ENCODE measurements at regions not wholly inside any gene's neighbourhood (a gene's known extent, or its start where the extent isn't known, plus 50 kb on each side); places are given as distances from the start of the nearest gene placed in this dataset.

- H3K9me2 ChIP-seq (ENCODE audit: insufficient read depth), result no peaks in the 10 kb centered on the region
- no TSS peak for BruUV-seq (replicated peaks)
- no peak overlapping the region for H2AFZ ChIP-seq (ENCODE audit: low read depth, low read length, poor library complexity, severe bottlenecking)
- no peak overlapping the region for H3K27ac ChIP-seq (ENCODE audit: low read depth, low read length)
- no peaks in the 10 kb centered on the region for H3K79me2 ChIP-seq (ENCODE audit: insufficient read depth, low read length)
- H3K27me3 ChIP-seq (ENCODE audit: insufficient read depth, low read length), result no peaks in the 10 kb centered on the region
- no peak overlapping the region for H3K4me3 ChIP-seq (replicated peaks in 1 of 2; ENCODE audit: low read depth in 1 of 2, low read length in 2 of 2)
- no peaks in the 10 kb centered on the region for H3K9me3 ChIP-seq (ENCODE audit: control insufficient read depth in 1 of 2, insufficient read depth in 1 of 2, low read depth in 1 of 2, low read length in 2 of 2)
- TF ChIP-seq ZFX (IDR thresholded peaks at IDR 0.05) (no peak), CTCF (IDR thresholded peaks at IDR 0.05 in 2 of 3, conservative IDR thresholded peaks at IDR 0.05 in 1 of 3; ENCODE audit: borderline replicate concordance in 1 of 3, insufficient read depth in 1 of 3, low read depth in 2 of 3, low read length in 2 of 3) (no peak), POLR2A (IDR thresholded peaks at IDR 0.05; ENCODE audit: borderline replicate concordance, extremely low read depth, insufficient read depth, insufficient read length) (no peak), EGR1 (IDR thresholded peaks at IDR 0.05; ENCODE audit: low read depth) (no peak), CBX3 (IDR thresholded peaks at IDR 0.05; ENCODE audit: low read depth) (no peak), POLR2AphosphoS5 (IDR thresholded peaks at IDR 0.05; ENCODE audit: low read depth, low read length) (no peak), CEBPB (IDR thresholded peaks at IDR 0.05; ENCODE audit: low read depth) (no peak), EZH2phosphoT487 (IDR thresholded peaks at IDR 0.05; ENCODE audit: borderline replicate concordance) (no peak), EZH2 (IDR thresholded peaks at IDR 0.05) (no peak), YY1 (IDR thresholded peaks at IDR 0.05; ENCODE audit: extremely low read depth, insufficient replicate concordance, low read depth, low read length) (no peak), ELF1 (IDR thresholded peaks at IDR 0.05; ENCODE audit: borderline replicate concordance, low read depth) (no peak), RAD21 (IDR thresholded peaks at IDR 0.05; ENCODE audit: low read depth) (no peak), TCF7L2 (IDR thresholded peaks at IDR 0.05; ENCODE audit: borderline replicate concordance, extremely low read depth, insufficient read depth, insufficient read length) (no peak), JUND (IDR thresholded peaks at IDR 0.05) (no peak), ZNF274 (IDR thresholded peaks at IDR 0.05; ENCODE audit: low read depth, low read length) (no peak), SRF (IDR thresholded peaks at IDR 0.05; ENCODE audit: low read depth) (no peak), MAX (IDR thresholded peaks at IDR 0.05) (no peak), SIN3A (IDR thresholded peaks at IDR 0.05; ENCODE audit: low read depth) (no peak), SP1 (IDR thresholded peaks at IDR 0.05; ENCODE audit: low read depth) (no peak)
- RAD21 ChIA-PET (ENCODE audit: low non-redundant PET in 1 of 2, low total read pairs in 2 of 2, uncharacterized antibody in 2 of 2, unreplicated experiment in 2 of 2), result no interaction called here
- H4K20me1 ChIP-seq (ENCODE audit: insufficient read depth), result no peaks in the 10 kb centered on the region
- CTCF ChIA-PET, result no interaction called here
- H3K4me1 ChIP-seq (ENCODE audit: control insufficient read depth in 1 of 2, insufficient read depth in 2 of 2, low read length in 2 of 2), result no peaks in the 10 kb centered on the region
- POLR2A ChIA-PET, result no interaction called here
- no peak overlapping the region for H3K4me2 ChIP-seq (ENCODE audit: low read length)
- ATAC-seq (no peak), DNase-seq (ENCODE audit: low read depth, low spot score) (no peak)
- H3K36me3 ChIP-seq (ENCODE audit: control insufficient read depth in 1 of 2, insufficient read depth in 2 of 2, low read length in 2 of 2), result no peaks in the 10 kb centered on the region
- intact Hi-C loops (cut with micrococcal nuclease), result no loop called here
- H3K9ac ChIP-seq (ENCODE audit: low read length), result no peak overlapping the region
Measured at GRCh38 chr5:96151891-96152290, 190.2 kb upstream of the ELL2 start.

All from HCT116 (cell line).